Mucosa of rectum (tissue), 2 donors: ENCODE measurements at regions not wholly inside any gene's neighbourhood (a gene's known extent, or its start where the extent isn't known, plus 50 kb on each side); places are given as distances from the start of the nearest gene placed in this dataset.
"Not testable (repeated sequence)": the region's sequence is repeated elsewhere in the genome, so short reads cannot be mapped to it uniquely, and the experiment has no call there.

ENCODE experiments used
- H3K27ac ChIP-seq, 2 donors: one replicate each; pipeline ENCODE4 v1.7.0; 2013; ENCODE audit warnings: inconsistent platforms in 2 of 2, low read depth in 2 of 2, low read length in 2 of 2
- H3K27me3 ChIP-seq, 2 donors: one replicate each; pipeline ENCODE4 v1.7.0; 2013; ENCODE audit warnings: low read length in 2 of 2; ENCODE audit not compliant: control insufficient read depth in 2 of 2, insufficient read depth in 2 of 2
- H3K36me3 ChIP-seq, 2 donors: one replicate each; pipeline ENCODE4 v1.7.0; 2013; ENCODE audit warnings: low read length in 2 of 2; ENCODE audit not compliant: control insufficient read depth in 2 of 2, insufficient read depth in 2 of 2
- H3K4me1 ChIP-seq, 2 donors: one replicate each; pipeline ENCODE4 v1.7.0; 2013; ENCODE audit warnings: low read length in 2 of 2, mild to moderate bottlenecking in 1 of 2; ENCODE audit not compliant: control insufficient read depth in 2 of 2, insufficient read depth in 2 of 2
- H3K4me3 ChIP-seq, 2 donors: one replicate each; pipeline ENCODE4 v1.7.0; 2013; ENCODE audit warnings: low read length in 2 of 2
- H3K9ac ChIP-seq, 2 donors: one replicate each; pipeline ENCODE4 v1.7.0; 2013; ENCODE audit warnings: low read length in 2 of 2, low read depth in 1 of 2, mild to moderate bottlenecking in 1 of 2
- H3K9me3 ChIP-seq, 2 donors: one replicate each; pipeline ENCODE4 v1.7.0; 2013; ENCODE audit warnings: low read length in 2 of 2; ENCODE audit not compliant: control insufficient read depth in 2 of 2
- donor health status: healthy.
- donor health status: Normal muscosa, but diverticular disease.

DNA sequence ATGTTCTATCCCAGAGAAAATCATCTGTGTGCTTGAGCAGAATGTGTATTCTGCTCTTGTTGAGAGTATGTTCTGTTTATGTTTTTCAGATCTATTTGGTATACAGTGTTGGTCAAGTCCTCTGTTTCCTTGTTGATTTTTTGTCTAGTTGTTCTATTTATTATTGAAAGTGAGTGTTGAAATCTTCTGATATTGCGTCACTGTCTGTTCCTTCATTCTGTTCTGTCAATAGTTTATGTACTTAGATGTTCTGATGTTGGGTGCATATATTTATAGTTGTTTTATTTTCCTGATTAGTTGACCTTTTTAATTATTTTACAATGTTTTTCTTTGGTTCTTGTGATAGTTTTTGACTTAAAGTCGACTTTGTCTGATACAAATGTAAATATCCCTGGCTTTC is 458.7 kb upstream of the HSF2 start:
- Histone ChIP-seq H3K4me3 (no peak overlapping the region), H3K9me3 (peaks cover 4% of the 10 kb centered on the region in 2 donors), H3K27ac (no peak overlapping the region), H3K4me1 (no peaks in the 10 kb centered on the region), H3K36me3 (no peaks in the 10 kb centered on the region), H3K27me3 (no peaks in the 10 kb centered on the region), H3K9ac (no peak overlapping the region)

DNA sequence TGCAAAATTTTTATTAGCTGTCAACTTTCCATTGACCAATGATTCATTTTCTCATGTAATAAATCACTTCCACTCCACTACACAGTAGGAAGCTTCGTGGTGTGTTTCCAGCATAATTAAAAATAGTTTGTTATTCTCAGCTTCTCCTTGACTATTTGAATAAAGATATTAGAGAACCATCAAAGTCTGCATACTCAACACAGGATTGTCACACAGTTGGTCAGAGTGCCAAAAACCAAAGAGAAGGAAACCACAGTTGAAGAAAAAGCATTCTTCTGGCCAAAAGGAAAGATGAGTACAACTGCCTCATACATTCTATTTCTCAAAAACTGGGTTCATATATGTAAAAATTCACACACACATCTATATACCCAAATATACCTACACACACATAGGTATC is 455.1 kb upstream of the HSF2 start:
- Histone ChIP-seq H3K4me1 (no peaks in the 10 kb centered on the region), H3K4me3 (no peak overlapping the region), H3K36me3 (no peaks in the 10 kb centered on the region), H3K27me3 (no peaks in the 10 kb centered on the region), H3K27ac (no peak overlapping the region), H3K9me3 (peaks cover 4% of the 10 kb centered on the region in 2 donors), H3K9ac (no peak overlapping the region)

DNA sequence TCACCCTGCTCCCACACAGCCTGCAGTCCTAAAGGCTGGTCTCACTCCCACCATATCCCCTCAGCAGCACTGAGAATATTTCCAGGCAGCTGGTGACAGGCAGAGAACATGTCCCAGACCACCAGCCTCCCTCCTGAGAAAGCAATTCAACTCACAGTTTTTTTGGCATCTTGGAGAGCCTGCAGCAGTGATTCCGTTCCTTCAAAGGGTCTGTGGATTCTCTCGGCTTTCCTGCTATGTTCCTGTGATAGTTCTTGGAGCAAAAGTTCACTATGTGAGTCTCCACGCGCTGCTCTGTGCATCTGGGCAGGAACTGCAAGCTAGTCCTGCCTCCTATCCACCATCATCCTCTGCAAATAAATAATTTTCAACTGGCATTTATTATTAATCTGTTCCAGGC is 448.3 kb upstream of the HSF2 start:
- Histone ChIP-seq H3K27me3 (no peaks in the 10 kb centered on the region), H3K9me3 (no peaks in the 10 kb centered on the region), H3K9ac (no peak overlapping the region), H3K4me3 (no peak overlapping the region), H3K4me1 (no peaks in the 10 kb centered on the region), H3K27ac (no peak overlapping the region), H3K36me3 (no peaks in the 10 kb centered on the region)

- Histone ChIP-seq H3K4me1 (no peaks in the 10 kb centered on the region), H3K27me3 (no peaks in the 10 kb centered on the region), H3K36me3 (no peaks in the 10 kb centered on the region), H3K4me3 (no peak overlapping the region), H3K9me3 (no peaks in the 10 kb centered on the region), H3K27ac (no peak overlapping the region), H3K9ac (no peak overlapping the region)
These were observed 447.5 kb upstream of the HSF2 start for GRCh38 chr6:121951918-121952379.

DNA sequence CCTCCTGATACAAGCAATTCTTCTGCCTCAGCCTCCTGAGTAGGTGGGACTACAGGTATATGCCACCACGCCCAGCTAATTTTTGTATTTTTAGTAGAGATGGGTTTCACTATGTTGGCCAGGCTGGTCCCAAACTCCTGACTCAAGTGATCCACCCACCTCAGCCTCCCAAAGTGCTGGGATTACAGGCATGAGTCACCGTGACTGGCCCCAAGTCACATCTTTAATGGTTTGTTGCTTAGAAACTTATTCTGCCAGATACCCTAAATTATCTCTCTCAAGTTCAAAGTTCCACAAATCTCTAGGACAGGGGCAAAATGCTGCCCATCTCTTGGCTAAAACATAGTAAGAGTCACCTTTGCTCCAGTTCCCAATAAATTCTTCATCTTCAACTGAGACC is 444.1 kb upstream of the HSF2 start:
- H3K36me3 ChIP-seq, H3K27ac ChIP-seq, H3K27me3 ChIP-seq, H3K9ac ChIP-seq, H3K4me3 ChIP-seq, H3K9me3 ChIP-seq, H3K4me1 ChIP-seq: not testable (repeated sequence)

DNA sequence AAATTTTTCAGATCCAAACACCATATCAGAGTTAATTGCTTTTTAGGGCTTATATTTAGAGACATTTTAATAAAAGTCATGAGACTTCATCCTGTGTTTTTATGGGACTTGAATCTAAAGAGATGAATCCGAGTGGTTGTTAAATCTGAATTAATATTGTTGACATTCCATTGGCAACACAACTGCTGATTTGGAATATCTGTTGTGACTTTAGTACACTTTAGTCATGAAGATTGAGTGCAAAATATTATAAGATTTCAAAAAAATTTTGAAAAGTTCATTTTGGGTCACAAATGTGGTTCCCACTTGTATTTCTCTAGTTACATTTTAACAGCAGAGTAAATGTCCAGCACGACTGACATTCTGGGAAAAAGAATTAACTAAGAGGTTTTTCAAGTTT is 442.7 kb upstream of the HSF2 start:
- H3K9ac ChIP-seq, result no peak overlapping the region

GRCh38 chr6:121959501-121959900 is 440.0 kb upstream of the HSF2 start:
- Histone ChIP-seq H3K9me3 (no peaks in the 10 kb centered on the region), H3K4me3 (no peak overlapping the region), H3K27me3 (no peaks in the 10 kb centered on the region), H3K27ac (no peak overlapping the region), H3K9ac (no peak overlapping the region), H3K4me1 (no peaks in the 10 kb centered on the region), H3K36me3 (no peaks in the 10 kb centered on the region)

More for the DNA sequence above, 442.7 kb upstream of the HSF2 start:
- no peaks in the 10 kb centered on the region for H3K9me3 ChIP-seq
- H3K27me3 ChIP-seq, result no peaks in the 10 kb centered on the region
- H3K36me3 ChIP-seq, result no peaks in the 10 kb centered on the region
- H3K27ac ChIP-seq, result no peak overlapping the region
- no peaks in the 10 kb centered on the region for H3K4me1 ChIP-seq
- no peak overlapping the region for H3K4me3 ChIP-seq

- no peak overlapping the region for H3K4me3 ChIP-seq
- H3K9ac ChIP-seq, result no peak overlapping the region
- H3K27me3 ChIP-seq, result no peaks in the 10 kb centered on the region
- no peaks in the 10 kb centered on the region for H3K9me3 ChIP-seq
- H3K4me1 ChIP-seq, result no peaks in the 10 kb centered on the region
- no peaks in the 10 kb centered on the region for H3K36me3 ChIP-seq
- H3K27ac ChIP-seq, result no peak overlapping the region
These were observed 437.8 kb upstream of the HSF2 start for GRCh38 chr6:121961619-121962125.

- no peak overlapping the region for H3K4me3 ChIP-seq
- H3K9me3 ChIP-seq, result no peaks in the 10 kb centered on the region
- no peaks in the 10 kb centered on the region for H3K4me1 ChIP-seq
- no peaks in the 10 kb centered on the region for H3K36me3 ChIP-seq
- H3K27me3 ChIP-seq, result no peaks in the 10 kb centered on the region
- no peak overlapping the region for H3K27ac ChIP-seq
- H3K9ac ChIP-seq, result no peak overlapping the region
These were observed 435.6 kb upstream of the HSF2 start for GRCh38 chr6:121963826-121964225.

GRCh38 chr6:121965739-121966138 is 433.7 kb upstream of the HSF2 start:
- Histone ChIP-seq H3K36me3 (no peaks in the 10 kb centered on the region), H3K4me3 (no peak overlapping the region), H3K27ac (no peak overlapping the region), H3K27me3 (no peaks in the 10 kb centered on the region), H3K4me1 (no peaks in the 10 kb centered on the region), H3K9ac (no peak overlapping the region), H3K9me3 (no peaks in the 10 kb centered on the region)

DNA sequence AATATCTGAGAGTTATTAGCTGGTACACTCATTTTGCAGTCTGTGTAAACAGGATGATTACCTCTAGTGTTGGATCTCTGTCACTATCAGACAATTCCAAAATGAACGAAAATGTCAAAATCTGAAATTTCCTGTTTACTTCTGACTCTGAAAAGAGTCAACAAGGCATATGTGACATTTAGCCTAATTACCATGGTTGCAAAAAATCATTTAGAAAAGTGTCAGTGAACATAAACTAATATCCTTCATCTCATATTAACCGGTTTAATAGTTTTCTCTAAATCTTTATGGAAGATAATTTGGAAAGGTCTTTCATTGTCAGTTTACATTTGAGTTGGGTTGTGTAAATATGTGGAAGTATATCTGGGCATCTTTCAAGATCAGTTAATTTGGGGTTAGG is 431.8 kb upstream of the HSF2 start:
- H3K36me3 ChIP-seq, result no peaks in the 10 kb centered on the region
- H3K27me3 ChIP-seq, result no peaks in the 10 kb centered on the region
- H3K27ac ChIP-seq, result no peak overlapping the region
- no peak overlapping the region for H3K9ac ChIP-seq
- no peaks in the 10 kb centered on the region for H3K9me3 ChIP-seq
- H3K4me1 ChIP-seq, result no peaks in the 10 kb centered on the region
- no peak overlapping the region for H3K4me3 ChIP-seq
